ENCODE measurements at regions not wholly inside any gene's neighbourhood (a gene's known extent, or its start where the extent isn't known, plus 50 kb on each side); places are given as distances from the start of the nearest gene placed in this dataset.

GRCh38 chr6:11922901-11923300, 89.2 kb upstream of the HIVEP1 start:
- no peaks in the 10 kb centered on the region for H3K36me3 ChIP-seq
- no peaks in the 10 kb centered on the region for H3K9me3 ChIP-seq (ENCODE audit: low read depth)
- no peaks in the 10 kb centered on the region for H3K36me3 Mint-ChIP-seq
- no peak for DNase-seq (ENCODE audit: low spot score)
- H3K4me1 Mint-ChIP-seq: peaks cover 37% of the 10 kb centered on the region
- no peak for TF ChIP-seq EZH2phosphoT487 (IDR thresholded peaks at IDR 0.05)
- no peak for TF ChIP-seq EZH2 (IDR thresholded peaks at IDR 0.05)
- no peak for TF ChIP-seq CTCF (IDR thresholded peaks at IDR 0.05)
- H3K79me2 ChIP-seq (ENCODE audit: low read depth): no peaks in the 10 kb centered on the region
- H3K27ac Mint-ChIP-seq: no peak overlapping the region
- H3K27me3 ChIP-seq: no peaks in the 10 kb centered on the region
- no peak overlapping the region for H3K4me3 ChIP-seq
- H3K27ac ChIP-seq: no peak overlapping the region
- H4K20me1 ChIP-seq (ENCODE audit: low read depth): no peaks in the 10 kb centered on the region
- peaks cover 12% of the 10 kb centered on the region for H3K27me3 Mint-ChIP-seq (ENCODE audit: insufficient read depth, low read depth)
- H3K4me2 ChIP-seq: no peak overlapping the region
- H3F3A ChIP-seq (ENCODE audit: low read depth): no peaks in the 10 kb centered on the region
- H3K4me1 ChIP-seq: peaks cover 14% of the 10 kb centered on the region
- no peaks in the 10 kb centered on the region for H3K9me3 Mint-ChIP-seq
- no peak overlapping the region for H3K9ac ChIP-seq
- no peak overlapping the region for H3K4me3 Mint-ChIP-seq
- no peak overlapping the region for H2AFZ ChIP-seq (replicated peaks)

- Histone ChIP-seq H3K36me3 (no peaks in the 10 kb centered on the region), H3K4me3 (no peak overlapping the region), H3K4me1 (peaks cover 15% of the 10 kb centered on the region), H3K27ac (no peak overlapping the region), H4K20me1 (ENCODE audit: low read depth) (no peaks in the 10 kb centered on the region), H3K79me2 (ENCODE audit: low read depth) (no peaks in the 10 kb centered on the region), H2AFZ (replicated peaks) (no peak overlapping the region), H3F3A (ENCODE audit: low read depth) (no peaks in the 10 kb centered on the region), H3K4me2 (no peak overlapping the region), H3K9ac (no peak overlapping the region), H3K27me3 (no peaks in the 10 kb centered on the region), H3K9me3 (ENCODE audit: low read depth) (no peaks in the 10 kb centered on the region)
- Mint-ChIP-seq H3K9me3 (no peaks in the 10 kb centered on the region), H3K36me3 (no peaks in the 10 kb centered on the region), H3K4me1 (peaks cover 41% of the 10 kb centered on the region), H3K27me3 (ENCODE audit: insufficient read depth, low read depth) (peaks cover 11% of the 10 kb centered on the region), H3K27ac (no peak overlapping the region), H3K4me3 (no peak overlapping the region)
- TF ChIP-seq EZH2phosphoT487 (IDR thresholded peaks at IDR 0.05) (no peak), CTCF (IDR thresholded peaks at IDR 0.05) (no peak), EZH2 (IDR thresholded peaks at IDR 0.05) (no peak)
- DNase-seq (ENCODE audit: low spot score): no peak
These were observed 90.4 kb upstream of the HIVEP1 start for GRCh38 chr6:11921751-11922150.

GRCh38 chr6:11921017-11921438, 91.1 kb upstream of the HIVEP1 start:
- H3K9me3 ChIP-seq (ENCODE audit: low read depth): no peaks in the 10 kb centered on the region
- no peak overlapping the region for H3K4me2 ChIP-seq
- no peak overlapping the region for H3K27ac ChIP-seq
- Mint-ChIP-seq H3K36me3 (no peaks in the 10 kb centered on the region), H3K27me3 (ENCODE audit: insufficient read depth, low read depth) (peaks cover 8% of the 10 kb centered on the region), H3K9me3 (no peaks in the 10 kb centered on the region), H3K27ac (peak overlapping the region; percentile 46), H3K4me1 (peaks cover 40% of the 10 kb centered on the region), H3K4me3 (no peak overlapping the region)
- H3K4me1 ChIP-seq: peaks cover 15% of the 10 kb centered on the region
- H3F3A ChIP-seq (ENCODE audit: low read depth): no peaks in the 10 kb centered on the region
- peak; percentile 29 for DNase-seq (ENCODE audit: low spot score)
- H2AFZ ChIP-seq (replicated peaks): peak overlapping the region; percentile 44
- H3K27me3 ChIP-seq: no peaks in the 10 kb centered on the region
- H3K4me3 ChIP-seq: no peak overlapping the region
- no peak overlapping the region for H3K9ac ChIP-seq
- H3K36me3 ChIP-seq: no peaks in the 10 kb centered on the region
- no peaks in the 10 kb centered on the region for H4K20me1 ChIP-seq (ENCODE audit: low read depth)
- TF ChIP-seq EZH2 (IDR thresholded peaks at IDR 0.05) (no peak), CTCF (IDR thresholded peaks at IDR 0.05) (no peak), EZH2phosphoT487 (IDR thresholded peaks at IDR 0.05) (no peak)
- no peaks in the 10 kb centered on the region for H3K79me2 ChIP-seq (ENCODE audit: low read depth)

Measured in neural progenitor cell (in vitro differentiated cells).